Muscle of leg (tissue), 3 donors: ENCODE measurements at regions not wholly inside any gene's neighbourhood (a gene's known extent, or its start where the extent isn't known, plus 50 kb on each side); places are given as distances from the start of the nearest gene placed in this dataset.

Experiments
- DNase-seq: peaks from one replicate; pipeline ENCODE4 v3.0.0; 2013
- H3K27ac ChIP-seq: one replicate; pipeline ENCODE4 v1.5.1; 2013; ENCODE audit warnings: mild to moderate bottlenecking, low read length, control low read depth
- H3K27me3 ChIP-seq: one replicate; pipeline ENCODE4 v1.6.1; 2013; ENCODE audit warnings: low read length; ENCODE audit not compliant: control insufficient read depth, insufficient read depth
- H3K36me3 ChIP-seq: one replicate; pipeline ENCODE4 v1.6.1; 2013; ENCODE audit warnings: low read length; ENCODE audit not compliant: control insufficient read depth, insufficient read depth
- H3K4me1 ChIP-seq: one replicate; pipeline ENCODE4 v1.6.1; 2013; ENCODE audit warnings: low read length; ENCODE audit not compliant: control insufficient read depth, insufficient read depth
- H3K4me3 ChIP-seq: one replicate; pipeline ENCODE4 v1.5.1; 2013; ENCODE audit warnings: low read length, control low read depth
- H3K9me3 ChIP-seq: replicated peaks from 2 replicates; pipeline ENCODE4 v1.6.1; 2013; ENCODE audit warnings: low read depth, low read length; ENCODE audit not compliant: control insufficient read depth
- WGBS: methylation state at CpG from one replicate; pipeline ENCODE4 v1.1.5; 2013; ENCODE audit warnings: missing lambda C conversion rate; ENCODE audit not compliant: insufficient coverage; 5-methylcytosine and 5-hydroxymethylcytosine counted together

DNA sequence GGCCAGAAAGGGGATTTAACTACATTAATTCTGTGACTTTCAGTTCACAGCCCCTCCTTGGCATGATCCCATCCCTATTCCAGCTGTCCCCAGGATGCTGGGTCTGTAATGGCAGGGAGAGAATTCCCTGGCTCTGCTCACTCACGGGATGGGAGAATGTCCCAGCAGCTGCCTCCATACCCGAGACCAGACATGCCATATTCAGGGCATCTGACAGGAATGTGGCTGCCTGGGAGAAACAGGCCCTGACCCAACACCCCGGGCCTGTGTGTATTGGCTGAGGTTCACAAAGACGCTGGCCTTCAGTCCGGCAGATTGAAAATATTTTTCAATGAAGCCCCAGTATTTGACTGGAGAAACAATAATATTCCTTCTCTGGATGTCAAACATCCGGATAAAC is 83.6 kb upstream of the SMAD3 start:
- peaks cover 18% of the 10 kb centered on the region for H3K4me1 ChIP-seq
- no peaks in the 10 kb centered on the region for H3K9me3 ChIP-seq
- H3K27me3 ChIP-seq: no peaks in the 10 kb centered on the region
- no peak overlapping the region for H3K4me3 ChIP-seq
- DNase-seq: peak; percentile 78
- H3K36me3 ChIP-seq: no peaks in the 10 kb centered on the region
- WGBS: 80% methylated on average over 3 of the region's 6 CpGs
- H3K27ac ChIP-seq: no peak overlapping the region

- H3K27ac ChIP-seq: no peak overlapping the region
- no peaks in the 10 kb centered on the region for H3K36me3 ChIP-seq
- DNase-seq: no peak
- peaks cover 18% of the 10 kb centered on the region for H3K4me1 ChIP-seq
- H3K4me3 ChIP-seq: no peak overlapping the region
- 100% methylated on average over 2 of the region's 4 CpGs for WGBS
- no peaks in the 10 kb centered on the region for H3K27me3 ChIP-seq
- no peaks in the 10 kb centered on the region for H3K9me3 ChIP-seq
These were observed 83.2 kb upstream of the SMAD3 start for GRCh38 chr15:66982250-66982649.

DNA sequence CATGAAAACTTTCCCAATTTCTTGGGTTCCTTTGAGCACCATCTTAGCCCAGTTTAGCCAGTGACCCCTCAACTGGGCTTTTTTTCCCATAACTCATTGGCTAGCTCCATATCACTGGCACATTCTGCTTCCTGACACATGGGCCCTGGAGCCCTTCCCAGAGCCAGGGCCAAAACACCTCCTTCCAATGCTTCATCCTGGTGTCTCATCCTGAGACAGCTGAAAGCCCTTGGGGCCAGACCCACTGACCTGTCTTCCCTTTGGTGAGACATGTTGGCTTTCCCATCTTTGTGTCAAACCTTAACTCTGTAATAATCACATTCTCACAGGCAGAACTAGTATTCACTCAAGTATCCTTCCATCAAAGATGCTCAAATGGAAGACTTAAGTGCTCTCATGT is 82.6 kb upstream of the SMAD3 start:
- no peaks in the 10 kb centered on the region for H3K27me3 ChIP-seq
- H3K36me3 ChIP-seq: no peaks in the 10 kb centered on the region
- DNase-seq: no peak
- peaks cover 18% of the 10 kb centered on the region for H3K4me1 ChIP-seq
- H3K9me3 ChIP-seq: no peaks in the 10 kb centered on the region
- H3K4me3 ChIP-seq: no peak overlapping the region
- H3K27ac ChIP-seq: no peak overlapping the region

- Histone ChIP-seq H3K27me3 (no peaks in the 10 kb centered on the region), H3K9me3 (no peaks in the 10 kb centered on the region), H3K36me3 (no peaks in the 10 kb centered on the region), H3K4me3 (no peak overlapping the region), H3K4me1 (peaks cover 18% of the 10 kb centered on the region), H3K27ac (no peak overlapping the region)
- no peak for DNase-seq
- WGBS: 73% methylated on average over 1 of the region's 8 CpGs
These were observed 79.7 kb upstream of the SMAD3 start for GRCh38 chr15:66985653-66986052.

GRCh38 chr15:66986951-66987350 is 78.5 kb upstream of the SMAD3 start:
- Histone ChIP-seq H3K4me1 (peaks cover 14% of the 10 kb centered on the region), H3K27me3 (no peaks in the 10 kb centered on the region), H3K27ac (no peak overlapping the region), H3K9me3 (no peaks in the 10 kb centered on the region), H3K4me3 (no peak overlapping the region), H3K36me3 (no peaks in the 10 kb centered on the region)
- DNase-seq: no peak
- WGBS: 76% methylated on average over 7 of the region's 7 CpGs

DNA sequence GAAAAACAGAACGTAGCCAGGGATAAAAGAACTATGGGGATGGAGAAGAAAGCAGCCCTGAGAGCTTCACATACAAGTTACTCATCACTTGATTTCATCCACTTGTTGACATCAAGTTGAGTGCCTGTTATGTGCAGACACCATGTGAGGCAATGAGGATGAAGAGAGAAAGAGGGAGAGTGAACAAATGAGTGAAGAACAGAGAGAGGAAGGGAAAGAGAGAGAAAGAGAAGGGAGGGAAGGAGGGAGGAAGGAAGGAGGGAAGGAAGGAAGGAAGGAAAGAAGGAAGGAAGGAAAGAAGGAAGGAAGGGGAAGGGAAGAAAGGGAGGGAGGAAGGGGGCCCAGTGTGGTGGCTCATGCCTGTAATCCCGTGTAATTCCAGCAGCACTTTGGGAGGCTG is 72.3 kb upstream of the SMAD3 start:
- H3K27ac ChIP-seq: no peak overlapping the region
- no peaks in the 10 kb centered on the region for H3K36me3 ChIP-seq
- no peak for DNase-seq
- no peaks in the 10 kb centered on the region for H3K9me3 ChIP-seq
- 70% methylated on average over 1 of the region's 2 CpGs for WGBS
- H3K27me3 ChIP-seq: no peaks in the 10 kb centered on the region
- H3K4me1 ChIP-seq: no peaks in the 10 kb centered on the region
- H3K4me3 ChIP-seq: no peak overlapping the region

DNA sequence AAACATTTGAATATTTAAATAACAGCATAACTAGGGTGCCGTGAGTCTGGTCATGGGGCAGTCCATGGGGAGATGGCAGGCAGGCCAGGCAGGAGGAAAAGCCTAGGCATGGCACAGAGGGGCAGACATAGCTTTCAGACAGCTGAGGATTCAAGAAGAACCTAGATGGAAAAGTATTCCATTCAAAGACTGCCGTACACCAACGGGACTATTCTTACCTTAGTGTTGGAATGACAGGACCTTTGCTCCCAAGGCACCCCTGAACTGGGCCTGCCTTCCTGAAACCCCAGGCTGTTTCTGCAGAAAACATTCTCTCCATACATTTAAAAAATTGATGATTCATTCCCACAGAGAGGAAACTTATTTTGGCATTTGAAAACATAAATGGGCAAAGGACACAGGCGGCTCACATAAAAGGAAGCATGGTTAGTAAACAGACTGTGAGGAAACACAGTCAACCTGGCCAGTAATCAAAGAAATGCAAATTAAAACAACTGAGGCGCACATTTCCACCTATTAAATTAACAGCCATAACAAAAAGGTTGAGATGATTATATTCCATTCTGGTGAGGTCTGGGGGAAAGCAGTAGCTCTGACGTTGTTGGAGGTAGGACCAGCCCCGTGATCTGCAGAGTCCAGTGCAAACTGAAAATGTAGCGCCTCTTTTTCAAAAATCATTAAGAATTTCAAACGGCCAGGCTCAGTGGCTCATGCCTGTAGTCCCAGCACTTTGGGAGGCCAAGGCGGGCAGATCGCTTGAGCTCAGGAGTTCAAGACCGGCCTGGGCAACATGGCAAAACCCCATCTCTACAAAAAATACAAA is 71.3 kb upstream of the SMAD3 start:
- no peak for DNase-seq
- peaks cover 2% of the 10 kb centered on the region for H3K9me3 ChIP-seq
- 76% methylated on average over 6 of the region's 12 CpGs for WGBS
- H3K36me3 ChIP-seq: no peaks in the 10 kb centered on the region
- no peaks in the 10 kb centered on the region for H3K4me1 ChIP-seq
- no peak overlapping the region for H3K4me3 ChIP-seq
- no peaks in the 10 kb centered on the region for H3K27me3 ChIP-seq
- H3K27ac ChIP-seq: no peak overlapping the region

DNA sequence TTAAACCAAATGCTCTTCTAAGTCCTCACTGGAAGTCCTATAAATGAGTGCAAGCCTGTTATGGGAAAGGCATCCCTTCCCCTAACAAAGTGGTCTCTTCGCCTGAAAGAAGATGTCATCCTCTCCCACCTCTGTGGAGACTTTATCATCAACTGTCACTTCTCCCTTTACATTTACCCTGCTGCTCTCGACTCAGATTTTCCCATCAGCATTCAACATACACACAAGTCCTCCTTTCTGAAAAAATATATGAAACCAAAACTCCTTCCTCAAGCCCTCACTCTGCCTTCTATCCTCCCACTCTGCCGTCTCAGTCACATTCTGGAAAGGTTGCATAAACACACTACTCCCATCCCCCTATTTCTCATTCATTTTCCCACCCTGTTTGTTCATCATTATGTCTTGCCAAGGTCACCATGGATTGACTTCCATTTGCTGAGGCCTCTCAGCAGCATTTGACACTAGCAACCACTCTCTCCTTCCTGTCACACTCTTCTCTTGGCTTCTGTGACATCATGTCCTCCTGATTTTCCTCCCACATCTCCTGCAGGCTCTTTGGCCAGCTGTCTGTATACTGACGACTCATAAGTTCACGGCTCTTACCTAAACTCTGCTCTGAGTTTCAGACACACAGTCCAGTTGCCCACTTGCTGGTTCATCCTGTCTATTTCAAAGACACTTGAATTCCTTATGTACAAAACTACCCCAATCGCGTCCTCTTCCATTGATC is 70.3 kb upstream of the SMAD3 start:
- WGBS: 80% methylated on average over 7 of the region's 7 CpGs
- Histone ChIP-seq H3K36me3 (no peaks in the 10 kb centered on the region), H3K4me3 (no peak overlapping the region), H3K27ac (no peak overlapping the region), H3K27me3 (no peaks in the 10 kb centered on the region), H3K9me3 (peaks cover 2% of the 10 kb centered on the region), H3K4me1 (no peaks in the 10 kb centered on the region)
- DNase-seq: no peak

GRCh38 chr15:66996094-66996493 is 69.3 kb upstream of the SMAD3 start:
- Histone ChIP-seq H3K9me3 (peaks cover 2% of the 10 kb centered on the region), H3K4me1 (no peaks in the 10 kb centered on the region), H3K36me3 (no peaks in the 10 kb centered on the region), H3K27ac (no peak overlapping the region), H3K4me3 (no peak overlapping the region), H3K27me3 (no peaks in the 10 kb centered on the region)
- WGBS: no CpG with 5 or more reads among the region's 2 CpGs
- no peak for DNase-seq

DNA sequence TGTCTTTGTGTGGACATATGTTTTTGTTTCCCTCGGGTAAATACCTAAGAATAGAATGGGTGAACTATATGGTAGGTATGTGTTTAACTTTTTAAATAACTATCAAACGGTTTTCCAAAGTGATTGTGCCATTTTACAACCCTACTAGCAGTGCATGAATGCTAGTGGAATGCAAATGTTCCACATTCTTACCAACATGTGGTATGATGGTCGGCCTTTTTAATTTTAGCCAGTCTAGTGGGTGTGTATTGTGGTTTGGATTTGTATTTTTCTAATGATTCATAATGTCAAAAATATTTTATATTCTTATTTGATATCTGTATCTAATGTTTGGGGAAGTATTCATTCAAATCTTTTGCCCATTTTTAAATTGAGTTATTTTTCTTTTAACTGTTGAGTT is 68.2 kb upstream of the SMAD3 start:
- WGBS: no CpG with 5 or more reads among the region's 3 CpGs
- DNase-seq: no peak
- no peak overlapping the region for H3K4me3 ChIP-seq

More for the DNA sequence above, 68.2 kb upstream of the SMAD3 start:
- H3K4me1 ChIP-seq: no peaks in the 10 kb centered on the region
- no peaks in the 10 kb centered on the region for H3K36me3 ChIP-seq
- H3K9me3 ChIP-seq: peaks cover 2% of the 10 kb centered on the region
- no peak overlapping the region for H3K27ac ChIP-seq
- no peaks in the 10 kb centered on the region for H3K27me3 ChIP-seq
